Fibroblast of lung (primary cell): ENCODE measurements at regions not wholly inside any gene's neighbourhood (a gene's known extent, or its start where the extent isn't known, plus 50 kb on each side); places are given as distances from the start of the nearest gene placed in this dataset.

Source experiments
- CTCF ChIP-seq, 2 donors: IDR thresholded peaks in 1 of 2; conservative IDR thresholded peaks in 1 of 2; 1 replicate in 1 of 2; 2 replicates in 1 of 2; pipeline ENCODE4 v1.5.1; 2011 to 2012; ENCODE audit warnings: low read length in 2 of 2, control low read depth in 1 of 2, inconsistent platforms in 1 of 2, low read depth in 1 of 2, mild to moderate bottlenecking in 1 of 2
- EZH2 ChIP-seq: IDR thresholded peaks from 2 replicates; pipeline ENCODE4 v1.5.1; 2012; ENCODE audit warnings: low read length, control low read depth, mild to moderate bottlenecking; ENCODE audit errors: missing control alignments

- TF ChIP-seq CTCF (conservative IDR thresholded peaks at IDR 0.05 in 1 of 2, IDR thresholded peaks at IDR 0.05 in 1 of 2; ENCODE audit: low read depth in 1 of 2, low read length in 2 of 2) (no peak), EZH2 (no peak)
Measured at GRCh38 chr17:27385626-27386025, 70.6 kb upstream of the KSR1 start.
